SU-DHL-6 (cell line): ENCODE measurements at regions not wholly inside any gene's neighbourhood (a gene's known extent, or its start where the extent isn't known, plus 50 kb on each side); places are given as distances from the start of the nearest gene placed in this dataset.

Source experiments
- EZH2phosphoT487 ChIP-seq: fragments of 200-600 bp; sonication (generic), shearing (Covaris generic); conservative IDR thresholded peaks from 2 replicates; pipeline ENCODE4 v1.6.1; 2018; ENCODE audit warnings: mild to moderate bottlenecking, antibody characterized with exemption, low read length, moderate library complexity, mixed read lengths
- TF ChIP-seq, protein P1 (sequence below): fragments of 200-600 bp; sonication (generic); IDR thresholded peaks from one replicate; pipeline ENCODE4 v1.5.1; 2017; ENCODE audit warnings: antibody characterized with exemption, mild to moderate bottlenecking, low read length, moderate library complexity; ENCODE audit not compliant: insufficient read depth, poor library complexity, severe bottlenecking

DNA sequence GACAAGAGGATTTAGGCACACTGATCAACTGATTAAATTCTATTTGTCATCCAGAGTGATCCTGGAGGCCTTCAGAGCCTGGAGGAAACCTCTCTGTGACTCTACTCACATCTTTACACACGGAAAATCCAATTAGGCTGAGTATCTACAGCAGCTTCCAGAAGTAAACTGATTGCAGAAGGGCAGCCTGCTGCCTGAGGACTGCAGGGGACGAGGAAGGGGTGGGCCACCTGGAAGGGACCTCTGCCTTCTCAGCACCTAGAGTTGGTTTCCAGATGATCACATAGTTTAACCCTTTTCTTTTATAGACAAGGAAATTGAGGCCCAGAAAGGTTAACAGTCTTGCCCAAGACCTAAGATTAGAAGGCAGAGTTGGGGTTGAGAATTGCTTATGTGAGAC lies 206.1 kb downstream of the DAD1 start:
- TF ChIP-seq, protein P1, sequence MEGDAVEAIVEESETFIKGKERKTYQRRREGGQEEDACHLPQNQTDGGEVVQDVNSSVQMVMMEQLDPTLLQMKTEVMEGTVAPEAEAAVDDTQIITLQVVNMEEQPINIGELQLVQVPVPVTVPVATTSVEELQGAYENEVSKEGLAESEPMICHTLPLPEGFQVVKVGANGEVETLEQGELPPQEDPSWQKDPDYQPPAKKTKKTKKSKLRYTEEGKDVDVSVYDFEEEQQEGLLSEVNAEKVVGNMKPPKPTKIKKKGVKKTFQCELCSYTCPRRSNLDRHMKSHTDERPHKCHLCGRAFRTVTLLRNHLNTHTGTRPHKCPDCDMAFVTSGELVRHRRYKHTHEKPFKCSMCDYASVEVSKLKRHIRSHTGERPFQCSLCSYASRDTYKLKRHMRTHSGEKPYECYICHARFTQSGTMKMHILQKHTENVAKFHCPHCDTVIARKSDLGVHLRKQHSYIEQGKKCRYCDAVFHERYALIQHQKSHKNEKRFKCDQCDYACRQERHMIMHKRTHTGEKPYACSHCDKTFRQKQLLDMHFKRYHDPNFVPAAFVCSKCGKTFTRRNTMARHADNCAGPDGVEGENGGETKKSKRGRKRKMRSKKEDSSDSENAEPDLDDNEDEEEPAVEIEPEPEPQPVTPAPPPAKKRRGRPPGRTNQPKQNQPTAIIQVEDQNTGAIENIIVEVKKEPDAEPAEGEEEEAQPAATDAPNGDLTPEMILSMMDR, result no peak
- no peak for TF ChIP-seq EZH2phosphoT487
